Body of pancreas (tissue), 4 donors: ENCODE measurements at regions not wholly inside any gene's neighbourhood (a gene's known extent, or its start where the extent isn't known, plus 50 kb on each side); places are given as distances from the start of the nearest gene placed in this dataset.

ENCODE experiments used
- ATAC-seq: fragments of 150-250 bp; one replicate; pipeline ENCODE4 v1.9.1; 2016
- DNase-seq, 4 donors: peaks; one replicate each; pipeline ENCODE4 v3.0.0-alpha.2; 2019
- H3K27ac ChIP-seq, 4 donors: fragments of 200-600 bp; sonication (generic); 1 replicate in 3 of 4; 2 replicates in 1 of 4; pipeline versions ENCODE4 v1.5.1 to v1.6.1; 2016 to 2019; ENCODE audit warnings: mild to moderate bottlenecking in 1 of 4, mixed read lengths in 1 of 4, moderate library complexity in 1 of 4
- H3K27me3 ChIP-seq, 2 donors: fragments of 200-600 bp; sonication (generic); one replicate each; pipeline ENCODE4 v1.6.0; 2016; ENCODE audit warnings: mild to moderate bottlenecking in 1 of 2
- H3K36me3 ChIP-seq, 2 donors: fragments of 200-600 bp; sonication (generic); replicated peaks in 1 of 2; 2 replicates each; pipeline ENCODE4 v1.5.1; 2016; ENCODE audit warnings: low read depth in 2 of 2; ENCODE audit not compliant: insufficient read depth in 1 of 2
- H3K4me1 ChIP-seq: fragments of 200-600 bp; sonication (generic); one replicate; pipeline ENCODE4 v1.6.0; 2016
- H3K4me3 ChIP-seq, 2 donors: fragments of 200-600 bp; sonication (generic); 1 replicate in 1 of 2; 2 replicates in 1 of 2; pipeline ENCODE4 v1.5.1; 2016 to 2019
- H3K9me3 ChIP-seq, 3 donors: fragments of 200-600 bp; sonication (generic); 1 replicate in 2 of 3; 2 replicates in 1 of 3; pipeline ENCODE4 v1.5.1; 2016
- POLR2A ChIP-seq, 3 donors: fragments of 450-650 bp; IDR thresholded peaks; one replicate each; pipeline ENCODE4 v1.6.1; 2016; ENCODE audit warnings: antibody characterized with exemption in 3 of 3, mild to moderate bottlenecking in 2 of 3
- WGBS, 2 donors: methylation state at CpG; one replicate each; pipeline ENCODE4 v1.1.5; 2017; 5-methylcytosine and 5-hydroxymethylcytosine counted together
- intact Hi-C: fragments of 100-400 bp; cut with DNase I; formaldehyde crosslinking; loops from one replicate; pipeline ENCODE4 v1.15.1; 2023
- TF ChIP-seq, protein P1 (sequence below), 7 experiments: fragments of 450-650 bp in 4 of 7; fragments of 200-600 bp in 3 of 7; sonication (generic) in 3 of 7; IDR thresholded peaks; one replicate each; pipeline ENCODE4 v1.5.1; 2016 to 2019; ENCODE audit warnings: antibody characterized with exemption in 7 of 7

DNA sequence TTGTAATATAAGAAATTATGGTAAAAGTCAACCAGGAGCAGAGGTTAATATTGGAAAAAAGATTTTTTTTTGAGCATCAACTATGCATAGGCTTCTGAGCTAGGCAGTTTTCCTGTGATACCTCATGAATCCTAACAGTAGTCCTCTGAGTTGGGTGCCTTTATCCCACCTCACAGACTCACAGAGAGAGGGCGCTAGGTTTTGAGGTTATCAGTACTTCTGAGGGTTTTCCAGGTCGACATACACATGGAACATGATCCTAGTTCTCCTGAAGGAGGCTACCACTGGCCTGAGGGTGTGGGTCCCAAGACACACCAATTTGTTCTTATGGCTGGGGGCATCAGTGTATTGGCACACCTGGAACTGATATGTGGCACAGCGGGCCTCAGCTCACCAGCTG is 358.8 kb upstream of the JAG1 start:
- Histone ChIP-seq H3K9me3 (no peaks in the 10 kb centered on the region), H3K4me1 (no peaks in the 10 kb centered on the region), H3K27me3 (no peaks in the 10 kb centered on the region), H3K27ac (no peak overlapping the region), H3K36me3 (no peaks in the 10 kb centered on the region), H3K4me3 (no peak overlapping the region)
- DNase-seq = no peak
- WGBS, 2 donors = 75 to 79% methylated on average over 3 of the region's 3 CpGs
- no peak for ATAC-seq
- intact Hi-C loops = no loop called here
- TF ChIP-seq, protein P1, sequence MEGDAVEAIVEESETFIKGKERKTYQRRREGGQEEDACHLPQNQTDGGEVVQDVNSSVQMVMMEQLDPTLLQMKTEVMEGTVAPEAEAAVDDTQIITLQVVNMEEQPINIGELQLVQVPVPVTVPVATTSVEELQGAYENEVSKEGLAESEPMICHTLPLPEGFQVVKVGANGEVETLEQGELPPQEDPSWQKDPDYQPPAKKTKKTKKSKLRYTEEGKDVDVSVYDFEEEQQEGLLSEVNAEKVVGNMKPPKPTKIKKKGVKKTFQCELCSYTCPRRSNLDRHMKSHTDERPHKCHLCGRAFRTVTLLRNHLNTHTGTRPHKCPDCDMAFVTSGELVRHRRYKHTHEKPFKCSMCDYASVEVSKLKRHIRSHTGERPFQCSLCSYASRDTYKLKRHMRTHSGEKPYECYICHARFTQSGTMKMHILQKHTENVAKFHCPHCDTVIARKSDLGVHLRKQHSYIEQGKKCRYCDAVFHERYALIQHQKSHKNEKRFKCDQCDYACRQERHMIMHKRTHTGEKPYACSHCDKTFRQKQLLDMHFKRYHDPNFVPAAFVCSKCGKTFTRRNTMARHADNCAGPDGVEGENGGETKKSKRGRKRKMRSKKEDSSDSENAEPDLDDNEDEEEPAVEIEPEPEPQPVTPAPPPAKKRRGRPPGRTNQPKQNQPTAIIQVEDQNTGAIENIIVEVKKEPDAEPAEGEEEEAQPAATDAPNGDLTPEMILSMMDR (IDR thresholded peaks at IDR 0.05) = no peak

DNA sequence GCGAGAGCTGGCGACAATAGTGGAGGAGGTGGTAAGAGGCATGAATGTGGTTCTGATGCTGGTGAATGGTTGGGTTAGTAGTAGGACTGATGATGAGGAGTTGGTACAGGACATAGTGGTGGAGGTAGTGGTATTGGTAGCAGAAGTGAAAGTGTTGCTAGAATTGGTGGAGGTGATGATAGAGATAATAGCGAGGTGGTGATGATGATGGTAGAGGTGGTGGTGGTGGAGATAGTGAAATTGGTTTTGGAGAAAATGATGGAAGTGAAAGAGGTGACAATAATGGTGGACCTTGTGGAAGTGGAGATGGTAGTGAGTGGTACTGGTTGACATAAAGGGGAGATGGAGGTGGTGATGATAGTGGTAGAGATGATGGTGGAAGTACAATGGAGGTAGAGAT is 360.2 kb upstream of the JAG1 start:
- DNase-seq (no peak), ATAC-seq (no peak)
- Histone ChIP-seq H3K9me3 (no peaks in the 10 kb centered on the region), H3K27ac (no peak overlapping the region), H3K36me3 (no peaks in the 10 kb centered on the region), H3K4me3 (no peak overlapping the region), H3K4me1 (no peaks in the 10 kb centered on the region), H3K27me3 (no peaks in the 10 kb centered on the region)
- TF ChIP-seq POLR2A (IDR thresholded peaks at IDR 0.05) = no peak
- TF ChIP-seq, protein P1 (IDR thresholded peaks at IDR 0.05) = no peak
- intact Hi-C loops = no loop called here
- WGBS, 2 donors = 94 to 95% methylated on average over 3 of the region's 3 CpGs

DNA sequence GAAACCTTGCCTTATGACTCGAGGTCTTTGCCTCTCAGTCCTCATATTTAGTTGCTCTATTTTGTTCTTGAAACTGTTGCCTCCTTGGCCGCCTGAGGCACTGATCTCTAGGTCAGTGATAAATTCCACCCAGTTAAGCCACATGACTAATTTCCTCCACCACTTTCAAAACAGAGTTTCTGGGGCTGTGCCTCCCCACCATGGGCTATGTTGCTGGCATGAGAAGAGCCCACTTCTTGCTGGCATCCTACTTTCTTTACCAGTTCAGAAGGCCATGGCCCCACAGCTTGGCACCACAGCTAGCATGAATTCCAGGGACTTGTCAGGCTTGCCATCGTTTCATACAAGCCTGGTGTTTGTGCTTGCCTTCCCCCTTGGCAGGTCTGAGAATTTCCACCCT is 361.4 kb upstream of the JAG1 start:
- H3K27ac ChIP-seq = no peak overlapping the region
- no peak for DNase-seq
- H3K9me3 ChIP-seq = no peaks in the 10 kb centered on the region
- no peak overlapping the region for H3K4me3 ChIP-seq
- H3K4me1 ChIP-seq = no peaks in the 10 kb centered on the region
- TF ChIP-seq POLR2A (IDR thresholded peaks at IDR 0.05) = no peak
- TF ChIP-seq, protein P1 (IDR thresholded peaks at IDR 0.05) = no peak
- no peaks in the 10 kb centered on the region for H3K36me3 ChIP-seq
- intact Hi-C loops = no loop called here
- no peaks in the 10 kb centered on the region for H3K27me3 ChIP-seq
- WGBS, 2 donors = 67 to 71% methylated on average over 3 of the region's 3 CpGs
- ATAC-seq = no peak

DNA sequence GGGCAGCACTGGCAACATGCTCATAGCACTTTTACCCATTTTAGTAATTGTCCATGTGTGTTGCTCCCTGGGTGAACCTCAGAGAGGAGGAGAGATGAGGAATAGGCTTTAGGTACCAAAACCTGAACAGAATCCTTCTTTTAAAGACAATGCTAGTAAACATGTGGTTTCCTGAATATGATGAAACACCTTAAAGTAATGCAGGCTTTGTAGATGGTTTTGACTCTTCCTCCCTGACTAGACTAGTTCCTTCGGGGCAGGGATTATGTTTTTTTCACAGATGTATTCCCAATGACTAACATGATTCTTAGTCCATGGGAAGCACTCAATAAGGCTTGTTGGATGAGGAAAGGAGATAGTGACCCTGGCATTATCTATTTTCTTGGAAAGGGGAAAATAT is 367.6 kb upstream of the JAG1 start:
- H3K9me3 ChIP-seq = no peaks in the 10 kb centered on the region
- WGBS, 2 donors = 60 to 82% methylated on average over 1 of the region's 1 CpG
- H3K36me3 ChIP-seq = no peaks in the 10 kb centered on the region
- no peaks in the 10 kb centered on the region for H3K27me3 ChIP-seq
- ATAC-seq (no peak), DNase-seq (no peak)
- H3K27ac ChIP-seq = no peak overlapping the region
- no peaks in the 10 kb centered on the region for H3K4me1 ChIP-seq
- intact Hi-C loops = no loop called here
- TF ChIP-seq, protein P1 (IDR thresholded peaks at IDR 0.05) = no peak
- TF ChIP-seq POLR2A (IDR thresholded peaks at IDR 0.05) = no peak
- H3K4me3 ChIP-seq = no peak overlapping the region

DNA sequence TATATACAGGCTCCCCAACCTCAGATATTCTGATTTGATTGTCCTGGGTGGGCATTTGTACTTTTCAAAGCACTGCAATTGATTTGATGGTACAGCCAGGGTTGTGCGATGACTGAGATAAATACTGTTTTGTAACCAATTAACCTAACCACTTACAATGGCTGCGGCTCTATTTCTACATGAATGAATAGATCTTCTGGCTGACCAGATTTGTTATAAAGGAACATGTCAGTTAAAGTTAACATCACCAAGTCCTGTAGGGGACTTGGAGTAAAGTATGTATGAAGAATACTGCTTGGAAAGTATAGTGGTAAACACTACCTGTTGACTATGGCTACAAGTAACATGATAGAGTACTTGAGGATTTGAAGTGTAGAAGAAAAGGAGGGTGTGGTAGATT is 369.2 kb upstream of the JAG1 start:
- Histone ChIP-seq H3K36me3 (no peaks in the 10 kb centered on the region), H3K4me3 (no peak overlapping the region), H3K27me3 (no peaks in the 10 kb centered on the region), H3K27ac (no peak overlapping the region), H3K9me3 (no peaks in the 10 kb centered on the region), H3K4me1 (no peaks in the 10 kb centered on the region)
- 95 to 96% methylated on average over 2 of the region's 2 CpGs for WGBS, 2 donors
- ATAC-seq = no peak
- DNase-seq = no peak
- TF ChIP-seq, protein P1 (IDR thresholded peaks at IDR 0.05) = no peak
- no peak for TF ChIP-seq POLR2A (IDR thresholded peaks at IDR 0.05)
- intact Hi-C loops = no loop called here
